WTC11 (cell line): ENCODE measurements at regions not wholly inside any gene's neighbourhood (a gene's known extent, or its start where the extent isn't known, plus 50 kb on each side); places are given as distances from the start of the nearest gene placed in this dataset.

Experiments
- JUN ChIP-seq: sonication (generic); formaldehyde crosslinking; IDR thresholded peaks from 2 replicates; pipeline ENCODE4 v1.8.0; 2023; ENCODE audit warnings: mild to moderate bottlenecking, missing genetic modification reagents
- SMAD3 ChIP-seq: sonication (generic); formaldehyde crosslinking; IDR thresholded peaks from 2 replicates; pipeline ENCODE4 v1.8.0; 2022; ENCODE audit warnings: missing genetic modification reagents, mild to moderate bottlenecking, borderline replicate concordance
- ZNF121 ChIP-seq: sonication (generic); formaldehyde crosslinking; IDR thresholded peaks from 2 replicates; pipeline ENCODE4 v1.8.0; 2023; ENCODE audit warnings: missing genetic modification reagents
- ZNF416 ChIP-seq: fragments of 250-450 bp; sonication (Bioruptor Pico); IDR thresholded peaks from 2 replicates; pipeline ENCODE4 v1.9.0; 2021; ENCODE audit warnings: mild to moderate bottlenecking, inconsistent platforms
- TF ChIP-seq, protein P1 (sequence below): sonication (generic); formaldehyde crosslinking; IDR thresholded peaks from 2 replicates; pipeline ENCODE4 v1.8.1; 2023; ENCODE audit warnings: mild to moderate bottlenecking, missing genetic modification reagents, borderline replicate concordance
- TF ChIP-seq, protein P2 (sequence below): fragments of 200-600 bp; IDR thresholded peaks from 2 replicates; pipeline ENCODE4 v1.8.0; 2022; ENCODE audit warnings: antibody characterized with exemption
- TF ChIP-seq, protein P3 (sequence below): fragments of 250-450 bp; sonication (Bioruptor Pico); IDR thresholded peaks from 2 replicates; pipeline ENCODE4 v1.9.0; 2021; ENCODE audit warnings: mild to moderate bottlenecking, borderline replicate concordance

DNA sequence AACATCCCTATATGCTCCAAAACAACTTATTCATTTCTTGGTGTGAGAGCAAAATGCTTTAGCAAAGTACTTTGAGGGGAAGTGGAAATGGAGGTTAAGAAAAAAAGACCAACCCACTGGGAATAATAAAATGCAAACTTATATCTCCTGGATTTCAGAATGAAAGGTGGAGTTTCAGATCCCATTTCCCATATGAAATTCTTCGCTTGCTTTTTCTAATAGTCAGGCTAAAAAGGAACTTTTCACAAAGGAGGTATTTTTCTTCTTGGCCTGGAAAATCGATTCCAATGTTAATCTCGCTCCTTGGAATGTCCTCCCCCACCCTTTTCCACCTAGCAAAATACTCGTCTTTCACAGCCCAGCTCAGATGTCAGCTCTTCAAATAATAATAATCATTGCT lies 360.9 kb downstream of the LPIN1 start:
- no peak for TF ChIP-seq ZNF121 (CRISPR knock-in tag)
- TF ChIP-seq, protein P1, sequence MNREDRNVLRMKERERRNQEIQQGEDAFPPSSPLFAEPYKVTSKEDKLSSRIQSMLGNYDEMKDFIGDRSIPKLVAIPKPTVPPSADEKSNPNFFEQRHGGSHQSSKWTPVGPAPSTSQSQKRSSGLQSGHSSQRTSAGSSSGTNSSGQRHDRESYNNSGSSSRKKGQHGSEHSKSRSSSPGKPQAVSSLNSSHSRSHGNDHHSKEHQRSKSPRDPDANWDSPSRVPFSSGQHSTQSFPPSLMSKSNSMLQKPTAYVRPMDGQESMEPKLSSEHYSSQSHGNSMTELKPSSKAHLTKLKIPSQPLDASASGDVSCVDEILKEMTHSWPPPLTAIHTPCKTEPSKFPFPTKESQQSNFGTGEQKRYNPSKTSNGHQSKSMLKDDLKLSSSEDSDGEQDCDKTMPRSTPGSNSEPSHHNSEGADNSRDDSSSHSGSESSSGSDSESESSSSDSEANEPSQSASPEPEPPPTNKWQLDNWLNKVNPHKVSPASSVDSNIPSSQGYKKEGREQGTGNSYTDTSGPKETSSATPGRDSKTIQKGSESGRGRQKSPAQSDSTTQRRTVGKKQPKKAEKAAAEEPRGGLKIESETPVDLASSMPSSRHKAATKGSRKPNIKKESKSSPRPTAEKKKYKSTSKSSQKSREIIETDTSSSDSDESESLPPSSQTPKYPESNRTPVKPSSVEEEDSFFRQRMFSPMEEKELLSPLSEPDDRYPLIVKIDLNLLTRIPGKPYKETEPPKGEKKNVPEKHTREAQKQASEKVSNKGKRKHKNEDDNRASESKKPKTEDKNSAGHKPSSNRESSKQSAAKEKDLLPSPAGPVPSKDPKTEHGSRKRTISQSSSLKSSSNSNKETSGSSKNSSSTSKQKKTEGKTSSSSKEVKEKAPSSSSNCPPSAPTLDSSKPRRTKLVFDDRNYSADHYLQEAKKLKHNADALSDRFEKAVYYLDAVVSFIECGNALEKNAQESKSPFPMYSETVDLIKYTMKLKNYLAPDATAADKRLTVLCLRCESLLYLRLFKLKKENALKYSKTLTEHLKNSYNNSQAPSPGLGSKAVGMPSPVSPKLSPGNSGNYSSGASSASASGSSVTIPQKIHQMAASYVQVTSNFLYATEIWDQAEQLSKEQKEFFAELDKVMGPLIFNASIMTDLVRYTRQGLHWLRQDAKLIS = no peak
- TF ChIP-seq JUN = no peak
- TF ChIP-seq, protein P2, sequence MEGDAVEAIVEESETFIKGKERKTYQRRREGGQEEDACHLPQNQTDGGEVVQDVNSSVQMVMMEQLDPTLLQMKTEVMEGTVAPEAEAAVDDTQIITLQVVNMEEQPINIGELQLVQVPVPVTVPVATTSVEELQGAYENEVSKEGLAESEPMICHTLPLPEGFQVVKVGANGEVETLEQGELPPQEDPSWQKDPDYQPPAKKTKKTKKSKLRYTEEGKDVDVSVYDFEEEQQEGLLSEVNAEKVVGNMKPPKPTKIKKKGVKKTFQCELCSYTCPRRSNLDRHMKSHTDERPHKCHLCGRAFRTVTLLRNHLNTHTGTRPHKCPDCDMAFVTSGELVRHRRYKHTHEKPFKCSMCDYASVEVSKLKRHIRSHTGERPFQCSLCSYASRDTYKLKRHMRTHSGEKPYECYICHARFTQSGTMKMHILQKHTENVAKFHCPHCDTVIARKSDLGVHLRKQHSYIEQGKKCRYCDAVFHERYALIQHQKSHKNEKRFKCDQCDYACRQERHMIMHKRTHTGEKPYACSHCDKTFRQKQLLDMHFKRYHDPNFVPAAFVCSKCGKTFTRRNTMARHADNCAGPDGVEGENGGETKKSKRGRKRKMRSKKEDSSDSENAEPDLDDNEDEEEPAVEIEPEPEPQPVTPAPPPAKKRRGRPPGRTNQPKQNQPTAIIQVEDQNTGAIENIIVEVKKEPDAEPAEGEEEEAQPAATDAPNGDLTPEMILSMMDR = no peak
- no peak for TF ChIP-seq ZNF416 (CRISPR knock-in tag)
- TF ChIP-seq, protein P3, sequence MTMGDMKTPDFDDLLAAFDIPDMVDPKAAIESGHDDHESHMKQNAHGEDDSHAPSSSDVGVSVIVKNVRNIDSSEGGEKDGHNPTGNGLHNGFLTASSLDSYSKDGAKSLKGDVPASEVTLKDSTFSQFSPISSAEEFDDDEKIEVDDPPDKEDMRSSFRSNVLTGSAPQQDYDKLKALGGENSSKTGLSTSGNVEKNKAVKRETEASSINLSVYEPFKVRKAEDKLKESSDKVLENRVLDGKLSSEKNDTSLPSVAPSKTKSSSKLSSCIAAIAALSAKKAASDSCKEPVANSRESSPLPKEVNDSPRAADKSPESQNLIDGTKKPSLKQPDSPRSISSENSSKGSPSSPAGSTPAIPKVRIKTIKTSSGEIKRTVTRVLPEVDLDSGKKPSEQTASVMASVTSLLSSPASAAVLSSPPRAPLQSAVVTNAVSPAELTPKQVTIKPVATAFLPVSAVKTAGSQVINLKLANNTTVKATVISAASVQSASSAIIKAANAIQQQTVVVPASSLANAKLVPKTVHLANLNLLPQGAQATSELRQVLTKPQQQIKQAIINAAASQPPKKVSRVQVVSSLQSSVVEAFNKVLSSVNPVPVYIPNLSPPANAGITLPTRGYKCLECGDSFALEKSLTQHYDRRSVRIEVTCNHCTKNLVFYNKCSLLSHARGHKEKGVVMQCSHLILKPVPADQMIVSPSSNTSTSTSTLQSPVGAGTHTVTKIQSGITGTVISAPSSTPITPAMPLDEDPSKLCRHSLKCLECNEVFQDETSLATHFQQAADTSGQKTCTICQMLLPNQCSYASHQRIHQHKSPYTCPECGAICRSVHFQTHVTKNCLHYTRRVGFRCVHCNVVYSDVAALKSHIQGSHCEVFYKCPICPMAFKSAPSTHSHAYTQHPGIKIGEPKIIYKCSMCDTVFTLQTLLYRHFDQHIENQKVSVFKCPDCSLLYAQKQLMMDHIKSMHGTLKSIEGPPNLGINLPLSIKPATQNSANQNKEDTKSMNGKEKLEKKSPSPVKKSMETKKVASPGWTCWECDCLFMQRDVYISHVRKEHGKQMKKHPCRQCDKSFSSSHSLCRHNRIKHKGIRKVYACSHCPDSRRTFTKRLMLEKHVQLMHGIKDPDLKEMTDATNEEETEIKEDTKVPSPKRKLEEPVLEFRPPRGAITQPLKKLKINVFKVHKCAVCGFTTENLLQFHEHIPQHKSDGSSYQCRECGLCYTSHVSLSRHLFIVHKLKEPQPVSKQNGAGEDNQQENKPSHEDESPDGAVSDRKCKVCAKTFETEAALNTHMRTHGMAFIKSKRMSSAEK (CRISPR knock-in tag) = no peak
- no peak for TF ChIP-seq SMAD3 (CRISPR knock-in tag)
